ENCODE measurements at regions not wholly inside any gene's neighbourhood (a gene's known extent, or its start where the extent isn't known, plus 50 kb on each side); places are given as distances from the start of the nearest gene placed in this dataset.

- TF ChIP-seq SMAD1 (IDR thresholded peaks at IDR 0.05; ENCODE audit: low read depth, partially characterized antibody) (no peak), CTCF (IDR thresholded peaks at IDR 0.05 in 2 of 3, conservative IDR thresholded peaks at IDR 0.05 in 1 of 3; ENCODE audit: control insufficient read depth in 2 of 3, extremely low read depth in 1 of 3, insufficient read depth in 1 of 3, low read depth in 3 of 3, low read length in 3 of 3) (no peak), STAT1 (conservative IDR thresholded peaks at IDR 0.05) (no peak), MYB (IDR thresholded peaks at IDR 0.05; ENCODE audit: borderline replicate concordance, low read depth, low read length) (no peak), SPI1 (IDR thresholded peaks at IDR 0.05; ENCODE audit: borderline replicate concordance, insufficient read depth, low read depth, low read length) (no peak)
Observed at GRCh38 chr10:55881588-55881987, 479.5 kb downstream of the ZWINT start.
